Ishikawa (cell line): ENCODE measurements at regions not wholly inside any gene's neighbourhood (a gene's known extent, or its start where the extent isn't known, plus 50 kb on each side); places are given as distances from the start of the nearest gene placed in this dataset.

Source experiments
- CEBPB ChIP-seq: IDR thresholded peaks from 2 replicates; pipeline ENCODE4 v1.6.1; 2012
- EP300 ChIP-seq: IDR thresholded peaks from 2 replicates; pipeline ENCODE4 v1.6.1; 2012; ENCODE audit warnings: borderline replicate concordance
- FOXM1 ChIP-seq: IDR thresholded peaks from 2 replicates; pipeline ENCODE4 v1.6.1; 2012; ENCODE audit warnings: low read depth, borderline replicate concordance
- MAX ChIP-seq: IDR thresholded peaks from 2 replicates; pipeline ENCODE4 v1.6.1; 2012
- RAD21 ChIP-seq: IDR thresholded peaks from 2 replicates; pipeline ENCODE4 v1.6.1; 2012; ENCODE audit warnings: low read depth
- REST ChIP-seq: IDR thresholded peaks from 2 replicates; pipeline ENCODE4 v1.6.1; 2012; ENCODE audit warnings: low read depth, mild to moderate bottlenecking
- TAF1 ChIP-seq: IDR thresholded peaks from 2 replicates; pipeline ENCODE4 v1.6.1; 2012; ENCODE audit warnings: low read depth, mild to moderate bottlenecking
- USF1 ChIP-seq: IDR thresholded peaks from 2 replicates; pipeline ENCODE4 v1.6.1; 2012
- YY1 ChIP-seq: IDR thresholded peaks from 2 replicates; pipeline ENCODE4 v1.6.1; 2012; ENCODE audit warnings: low read depth

DNA sequence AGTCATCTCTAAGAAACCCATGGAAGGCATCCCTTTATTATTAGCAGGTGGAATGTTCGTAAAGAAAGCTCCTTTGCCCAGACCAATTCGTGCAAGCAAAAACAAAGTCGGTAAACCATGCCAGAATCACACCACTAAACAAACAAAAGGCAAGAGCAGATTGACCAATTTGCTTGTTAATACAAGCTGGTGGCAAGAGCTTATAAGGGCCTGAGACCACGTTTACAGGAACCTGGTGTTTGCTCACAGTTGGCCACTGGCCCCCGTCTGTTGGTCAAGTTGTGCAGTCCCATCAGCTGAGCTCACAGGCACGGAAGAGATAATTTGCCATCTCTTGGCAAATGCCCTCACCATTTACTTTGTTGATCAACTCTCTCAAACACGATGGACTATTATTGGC lies 342.2 kb upstream of the MKI67 start:
- TF ChIP-seq RAD21, result no peak
- no peak for TF ChIP-seq TAF1
- no peak for TF ChIP-seq CEBPB
- TF ChIP-seq MAX, result no peak
- TF ChIP-seq FOXM1, result no peak
- TF ChIP-seq USF1, result no peak
- TF ChIP-seq EP300, result no peak
- no peak for TF ChIP-seq YY1
- no peak for TF ChIP-seq REST
